Kidney epithelial cell (primary cell): ENCODE measurements at regions not wholly inside any gene's neighbourhood (a gene's known extent, or its start where the extent isn't known, plus 50 kb on each side); places are given as distances from the start of the nearest gene placed in this dataset.

Experiments used
- DNase-seq: peaks from one replicate; pipeline ENCODE4 v3.0.0-alpha.2; 2010; ENCODE audit warnings: low read depth
- H3K27me3 ChIP-seq: 2 replicates; pipeline ENCODE4 v1.6.0; 2011; ENCODE audit warnings: low read length; ENCODE audit not compliant: control insufficient read depth, insufficient read depth
- H3K36me3 ChIP-seq: 2 replicates; pipeline ENCODE4 v1.5.1; 2011; ENCODE audit warnings: low read length; ENCODE audit not compliant: control insufficient read depth, insufficient read depth
- H3K4me3 ChIP-seq: 2 replicates; pipeline ENCODE4 v1.5.1; 2011; ENCODE audit warnings: low read depth, mild to moderate bottlenecking, control low read depth, low read length
- CTCF ChIP-seq: IDR thresholded peaks from 2 replicates; pipeline ENCODE4 v1.5.1; 2011; ENCODE audit warnings: mild to moderate bottlenecking, moderate library complexity, low read length, control low read depth, inconsistent platforms; ENCODE audit not compliant: insufficient read depth, poor library complexity, severe bottlenecking

- no peak for DNase-seq
- H3K27me3 ChIP-seq = no peaks in the 10 kb centered on the region
- TF ChIP-seq CTCF = no peak
- no peaks in the 10 kb centered on the region for H3K36me3 ChIP-seq
- no peak overlapping the region for H3K4me3 ChIP-seq
Observed at GRCh38 chr11:44443836-44444769, 121.4 kb upstream of the CD82 start.

GRCh38 chr11:44444770-44445321 lies 120.6 kb upstream of the CD82 start:
- no peaks in the 10 kb centered on the region for H3K27me3 ChIP-seq
- DNase-seq = no peak
- H3K4me3 ChIP-seq = no peak overlapping the region
- no peak for TF ChIP-seq CTCF
- no peaks in the 10 kb centered on the region for H3K36me3 ChIP-seq

- no peak for DNase-seq
- Histone ChIP-seq H3K4me3 (no peak overlapping the region), H3K27me3 (no peaks in the 10 kb centered on the region), H3K36me3 (no peaks in the 10 kb centered on the region)
- no peak for TF ChIP-seq CTCF
Observed at GRCh38 chr11:44445500-44446365, 119.7 kb upstream of the CD82 start.

GRCh38 chr11:44446366-44446762 lies 119.1 kb upstream of the CD82 start:
- H3K27me3 ChIP-seq = no peaks in the 10 kb centered on the region
- no peak for DNase-seq
- no peak overlapping the region for H3K4me3 ChIP-seq
- no peak for TF ChIP-seq CTCF
- no peaks in the 10 kb centered on the region for H3K36me3 ChIP-seq

- Histone ChIP-seq H3K27me3 (no peaks in the 10 kb centered on the region), H3K36me3 (no peaks in the 10 kb centered on the region), H3K4me3 (no peak overlapping the region)
- no peak for TF ChIP-seq CTCF
- no peak for DNase-seq
Observed at GRCh38 chr11:44446996-44447771, 118.3 kb upstream of the CD82 start.
